Neuron (in vitro differentiated cells): ENCODE measurements at regions not wholly inside any gene's neighbourhood (a gene's known extent, or its start where the extent isn't known, plus 50 kb on each side); places are given as distances from the start of the nearest gene placed in this dataset.
"Not testable (repeated sequence)": the region's sequence is repeated elsewhere in the genome, so short reads cannot be mapped to it uniquely, and the experiment has no call there.

Source experiments
- H2AFZ ChIP-seq: one replicate; pipeline ENCODE4 v1.6.1; 2013; ENCODE audit warnings: low read depth, mild to moderate bottlenecking, inconsistent platforms, low read length, moderate library complexity
- H3K27me3 ChIP-seq: one replicate; pipeline ENCODE4 v1.6.1; 2013; ENCODE audit warnings: low read length; ENCODE audit not compliant: insufficient read depth
- H3K36me3 ChIP-seq: one replicate; pipeline ENCODE4 v1.6.1; 2013; ENCODE audit warnings: low read length; ENCODE audit not compliant: insufficient read depth
- H3K4me1 ChIP-seq: one replicate; pipeline ENCODE4 v1.6.1; 2013; ENCODE audit warnings: low read length; ENCODE audit not compliant: insufficient read depth
- H3K4me3 ChIP-seq: 2 replicates; pipeline ENCODE4 v1.5.1; 2013; ENCODE audit warnings: mild to moderate bottlenecking, low read length, moderate library complexity
- H3K9me3 ChIP-seq: one replicate; pipeline ENCODE4 v1.6.1; 2013; ENCODE audit warnings: low read length

DNA sequence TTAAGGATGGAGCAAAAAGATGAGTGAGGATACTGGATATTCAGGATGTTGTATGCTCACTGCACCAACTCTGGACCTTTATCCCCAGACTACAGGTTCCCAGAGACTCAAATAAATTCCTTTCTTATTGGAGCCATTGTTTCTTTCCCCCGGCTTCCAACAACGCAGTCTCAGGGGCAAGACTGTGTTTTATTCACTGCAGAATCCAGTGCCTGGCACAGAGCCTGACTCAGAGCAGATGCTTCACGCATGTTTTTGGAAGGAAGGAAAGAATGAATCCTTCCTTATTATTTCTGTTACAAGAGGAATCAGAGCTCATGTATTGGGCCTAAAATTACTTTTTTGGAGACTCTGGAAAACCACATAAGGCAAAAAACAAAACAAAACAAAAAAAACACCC is 96.0 kb upstream of the VGLL4 start:
- Histone ChIP-seq H3K27me3 (peaks cover 2% of the 10 kb centered on the region), H3K36me3 (no peaks in the 10 kb centered on the region), H3K4me1 (no peaks in the 10 kb centered on the region), H3K4me3 (no peak overlapping the region), H3K9me3 (no peaks in the 10 kb centered on the region), H2AFZ (no peak overlapping the region)

DNA sequence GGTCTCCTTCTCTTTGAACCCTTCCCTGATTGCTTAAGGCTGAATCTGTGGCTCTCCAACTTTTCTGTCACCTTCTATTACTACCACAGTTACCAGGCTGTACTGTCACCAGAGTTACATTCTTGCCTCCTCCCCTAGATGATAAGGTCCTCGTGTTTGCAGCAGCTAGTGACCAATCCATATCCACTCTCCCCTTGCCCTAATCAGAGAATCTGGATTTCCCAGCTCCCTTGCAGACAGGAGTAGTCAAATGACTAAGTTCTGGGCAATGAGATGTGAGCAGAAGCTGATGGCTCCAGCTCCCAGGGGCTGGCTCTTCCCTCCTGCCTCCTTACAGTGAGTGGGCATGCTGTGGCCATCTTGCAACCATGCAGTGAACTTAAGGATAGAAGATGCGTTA is 95.4 kb upstream of the VGLL4 start:
- Histone ChIP-seq H3K27me3 (peaks cover 2% of the 10 kb centered on the region), H3K36me3 (no peaks in the 10 kb centered on the region), H3K4me3 (no peak overlapping the region), H3K4me1 (no peaks in the 10 kb centered on the region), H3K9me3 (no peaks in the 10 kb centered on the region), H2AFZ (no peak overlapping the region)

DNA sequence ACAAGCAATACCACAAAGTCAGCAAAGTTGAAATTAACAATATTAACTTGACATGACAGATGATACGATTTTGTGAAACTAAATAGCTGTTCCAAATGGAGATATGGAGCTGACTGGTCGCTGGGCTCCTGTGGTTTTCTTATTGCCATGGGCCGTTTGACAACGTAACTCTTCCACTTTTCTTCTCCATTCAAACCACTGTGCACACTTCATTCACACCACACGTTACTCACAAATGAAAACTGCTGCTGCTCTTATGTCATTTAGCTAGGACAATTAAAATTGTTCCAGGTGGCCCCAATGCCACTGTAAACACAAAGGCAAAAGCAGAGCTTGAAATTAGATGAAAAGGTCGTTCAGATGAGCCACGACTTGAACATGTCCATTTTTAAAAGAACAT is 94.0 kb upstream of the VGLL4 start:
- no peaks in the 10 kb centered on the region for H3K27me3 ChIP-seq
- H3K4me3 ChIP-seq: no peak overlapping the region
- H2AFZ ChIP-seq: no peak overlapping the region
- H3K36me3 ChIP-seq: no peaks in the 10 kb centered on the region
- H3K9me3 ChIP-seq: no peaks in the 10 kb centered on the region
- no peaks in the 10 kb centered on the region for H3K4me1 ChIP-seq

DNA sequence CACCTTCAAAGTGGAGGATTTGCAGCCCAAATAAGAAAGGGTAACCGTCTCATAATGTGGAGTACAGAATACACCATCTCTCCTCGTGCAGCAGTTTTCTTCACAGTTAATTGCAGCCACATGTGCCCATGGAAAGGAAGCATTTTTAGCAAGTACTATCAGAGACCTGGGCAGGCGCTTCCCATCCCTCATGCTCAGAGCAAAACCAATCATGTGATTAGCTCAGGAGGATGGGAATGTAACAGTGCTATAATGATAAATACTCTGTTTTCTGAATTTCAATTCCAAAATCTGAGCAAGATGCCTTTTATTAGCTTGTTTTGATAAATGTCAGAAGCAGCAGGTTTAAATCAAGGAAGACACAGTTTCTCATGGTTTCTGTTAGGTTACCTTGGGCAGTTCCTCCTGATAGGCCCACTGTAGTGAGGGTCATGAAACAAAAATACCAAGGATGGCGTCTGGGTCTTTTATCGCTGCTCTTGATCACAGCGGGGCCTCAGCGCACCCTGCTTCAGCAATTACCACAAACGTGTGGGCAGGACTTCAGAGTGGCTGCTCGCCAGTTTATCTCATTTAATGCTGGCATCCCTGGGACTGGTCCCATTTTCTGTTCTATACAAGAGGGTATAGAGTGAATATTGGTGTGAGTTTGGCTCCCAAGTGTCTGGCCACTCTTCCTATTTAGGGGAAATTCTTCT is 92.6 kb upstream of the VGLL4 start:
- no peaks in the 10 kb centered on the region for H3K4me1 ChIP-seq
- no peaks in the 10 kb centered on the region for H3K36me3 ChIP-seq
- H3K9me3 ChIP-seq: no peaks in the 10 kb centered on the region
- no peak overlapping the region for H3K4me3 ChIP-seq
- H2AFZ ChIP-seq: no peak overlapping the region
- H3K27me3 ChIP-seq: no peaks in the 10 kb centered on the region

DNA sequence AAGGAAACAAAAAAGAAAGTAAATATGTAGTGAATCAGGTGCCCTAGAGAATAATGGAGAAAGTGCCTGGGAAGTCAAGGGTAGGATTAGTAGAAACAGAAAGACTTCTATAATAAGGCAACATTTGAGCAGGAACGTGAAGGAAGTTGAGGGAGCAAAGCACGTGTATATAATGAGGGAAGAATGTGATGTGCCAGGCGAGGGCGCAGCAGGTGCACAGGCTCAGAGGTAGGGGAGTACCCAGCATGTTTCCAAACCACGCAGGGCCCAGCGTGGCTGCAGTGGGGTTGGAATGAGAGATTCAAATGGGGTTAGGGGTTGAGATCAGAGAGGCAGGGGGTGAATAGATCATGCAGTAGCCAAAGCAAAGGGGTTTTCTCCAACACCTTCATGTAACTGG is 91.9 kb upstream of the VGLL4 start:
- Histone ChIP-seq H3K27me3 (no peaks in the 10 kb centered on the region), H3K4me1 (no peaks in the 10 kb centered on the region), H2AFZ (no peak overlapping the region), H3K36me3 (no peaks in the 10 kb centered on the region), H3K9me3 (no peaks in the 10 kb centered on the region), H3K4me3 (no peak overlapping the region)

DNA sequence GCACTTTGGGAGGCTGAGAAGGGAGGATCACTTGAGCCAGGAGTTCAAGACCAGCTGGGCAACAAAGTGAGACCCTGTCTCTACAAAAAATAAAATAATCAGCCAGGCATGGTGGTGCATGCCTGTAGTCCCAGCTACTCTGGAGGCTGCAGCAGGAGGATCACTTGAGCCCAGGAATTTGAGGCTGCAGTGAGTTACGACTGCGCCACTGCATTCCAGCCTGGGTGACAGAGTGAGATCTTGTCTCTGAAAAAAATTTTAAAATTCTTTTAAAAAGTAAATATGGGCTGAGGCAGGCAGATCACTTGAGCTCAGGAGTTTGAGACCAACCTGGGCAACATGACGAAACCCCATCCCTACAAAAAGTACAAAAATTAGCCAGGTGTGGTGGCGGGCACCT is 91.4 kb upstream of the VGLL4 start:
- H3K4me1 ChIP-seq, H3K36me3 ChIP-seq, H3K9me3 ChIP-seq, H3K27me3 ChIP-seq, H2AFZ ChIP-seq, H3K4me3 ChIP-seq: not testable (repeated sequence)

DNA sequence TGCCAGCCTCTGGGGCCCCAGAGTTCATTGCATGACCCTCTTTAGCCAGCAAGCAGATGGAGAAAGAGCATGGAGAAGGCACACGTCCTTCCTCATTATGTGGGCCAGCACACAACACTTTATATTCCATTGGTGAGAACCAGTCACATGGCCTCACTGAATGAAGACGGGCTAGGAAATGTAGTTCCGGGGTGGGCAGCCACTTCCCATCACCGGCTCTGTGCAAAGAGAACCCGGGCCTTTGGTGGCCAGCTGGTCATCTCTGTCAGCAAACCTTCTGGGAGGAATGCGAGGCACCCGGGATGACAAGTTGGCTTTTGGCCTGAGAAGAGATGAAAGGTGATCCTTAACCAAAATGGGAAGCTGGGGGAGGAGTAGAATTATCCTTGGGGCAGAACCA is 90.2 kb upstream of the VGLL4 start:
- H3K4me1 ChIP-seq: no peaks in the 10 kb centered on the region
- H3K27me3 ChIP-seq: no peaks in the 10 kb centered on the region
- no peaks in the 10 kb centered on the region for H3K36me3 ChIP-seq
- no peak overlapping the region for H3K4me3 ChIP-seq
- H2AFZ ChIP-seq: no peak overlapping the region
- H3K9me3 ChIP-seq: no peaks in the 10 kb centered on the region

DNA sequence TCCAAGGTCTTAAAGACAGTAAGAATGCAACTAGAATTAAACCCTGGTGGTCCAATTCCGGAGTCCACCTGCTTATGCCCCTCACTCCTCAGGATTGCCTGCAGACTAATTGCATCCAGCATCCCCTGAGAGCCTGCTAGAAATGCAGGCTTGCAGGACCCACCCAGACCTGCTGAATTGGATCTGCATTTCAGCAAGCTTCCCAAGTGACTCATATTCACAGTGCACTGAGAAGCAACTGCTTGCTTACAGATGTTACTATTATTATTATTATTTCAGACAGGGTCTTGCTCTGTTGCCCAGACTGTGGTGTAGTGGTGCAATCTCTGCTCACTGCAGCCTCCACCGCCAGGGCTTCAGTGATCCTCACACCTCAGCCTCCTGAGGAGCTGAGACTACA is 83.5 kb upstream of the VGLL4 start:
- Histone ChIP-seq H3K36me3 (no peaks in the 10 kb centered on the region), H3K9me3 (no peaks in the 10 kb centered on the region), H3K27me3 (peaks cover 10% of the 10 kb centered on the region), H3K4me3 (no peak overlapping the region), H2AFZ (no peak overlapping the region), H3K4me1 (no peaks in the 10 kb centered on the region)

DNA sequence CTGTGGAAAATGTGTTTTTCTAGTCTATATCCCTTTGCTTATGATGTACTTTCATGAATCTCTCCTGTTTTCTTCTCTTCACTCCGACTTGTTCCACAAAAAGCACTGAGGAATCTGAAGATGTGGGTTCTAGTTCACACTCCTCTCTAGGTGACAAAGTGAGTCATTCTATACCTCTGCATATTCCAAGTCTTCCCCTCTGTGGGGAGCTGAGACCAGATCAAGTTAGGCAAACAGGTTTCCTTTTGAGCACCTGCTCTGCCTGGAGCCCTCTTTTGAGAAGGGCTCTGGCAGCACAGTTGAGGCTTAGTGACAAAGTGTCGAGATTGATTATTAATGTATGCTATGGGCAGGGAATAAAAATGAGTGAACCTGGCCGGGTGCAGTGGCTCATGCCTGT is 82.4 kb upstream of the VGLL4 start:
- no peak overlapping the region for H2AFZ ChIP-seq
- no peaks in the 10 kb centered on the region for H3K9me3 ChIP-seq
- H3K36me3 ChIP-seq: no peaks in the 10 kb centered on the region
- H3K4me1 ChIP-seq: peaks cover 1% of the 10 kb centered on the region
- no peak overlapping the region for H3K4me3 ChIP-seq
- peaks cover 21% of the 10 kb centered on the region for H3K27me3 ChIP-seq

DNA sequence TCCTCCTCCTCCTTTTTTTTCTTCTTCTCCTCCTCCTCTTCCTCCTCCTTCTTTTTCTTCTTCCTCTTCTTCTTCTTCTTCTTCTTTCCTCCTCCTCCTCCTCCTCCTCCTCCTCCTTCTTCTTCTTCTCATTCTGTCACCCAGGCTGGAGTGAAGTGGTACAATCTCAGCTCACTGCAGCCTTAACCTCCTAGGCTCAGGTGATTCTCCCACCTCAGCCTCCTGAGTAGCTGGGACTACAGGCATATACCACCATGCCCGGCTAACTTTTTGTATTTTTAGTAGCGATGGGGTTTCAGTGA is 81.6 kb upstream of the VGLL4 start:
- H3K4me3 ChIP-seq, H2AFZ ChIP-seq, H3K36me3 ChIP-seq, H3K4me1 ChIP-seq, H3K9me3 ChIP-seq: not testable (repeated sequence)
- peaks cover 29% of the 10 kb centered on the region for H3K27me3 ChIP-seq

DNA sequence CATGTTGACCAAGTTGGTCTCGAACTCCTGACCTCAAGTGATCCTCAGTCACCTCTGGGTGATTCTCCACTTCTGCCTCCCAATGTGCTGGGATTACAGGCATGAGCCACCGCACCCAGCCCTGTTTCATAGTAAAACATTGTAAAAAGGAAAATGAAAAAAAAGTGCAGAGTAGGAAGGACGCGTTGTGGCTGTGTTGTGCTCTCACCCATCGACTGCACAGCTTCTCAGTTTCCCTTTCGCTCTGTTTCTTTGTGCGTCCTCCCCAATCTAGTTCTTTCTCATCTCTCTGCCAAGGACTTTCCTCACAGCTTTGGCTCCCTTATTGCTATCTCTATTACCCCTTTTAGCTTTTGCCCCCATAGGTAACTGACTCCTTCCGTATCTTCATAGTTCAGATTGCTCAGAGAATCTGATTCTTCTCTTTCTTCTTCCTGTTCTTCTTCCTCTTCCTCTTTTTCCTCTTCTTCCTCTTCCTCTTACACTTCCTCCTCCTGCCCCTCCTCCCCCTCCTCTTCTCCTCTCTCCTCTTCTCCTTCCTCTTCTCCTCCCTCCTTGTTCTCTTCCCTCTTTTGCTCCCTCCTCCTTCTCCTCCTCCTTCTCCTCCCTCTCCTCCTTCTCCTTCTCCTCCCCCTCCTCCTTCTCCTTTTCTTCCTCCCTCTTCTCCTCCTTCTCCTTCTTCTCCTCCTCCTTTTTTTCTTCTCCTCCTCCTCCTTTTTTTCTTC is 81.1 kb upstream of the VGLL4 start:
- H2AFZ ChIP-seq: no peak overlapping the region
- no peak overlapping the region for H3K4me3 ChIP-seq
- H3K4me1 ChIP-seq: peaks cover 10% of the 10 kb centered on the region
- H3K9me3 ChIP-seq: no peaks in the 10 kb centered on the region
- peaks cover 30% of the 10 kb centered on the region for H3K27me3 ChIP-seq
- H3K36me3 ChIP-seq: no peaks in the 10 kb centered on the region

DNA sequence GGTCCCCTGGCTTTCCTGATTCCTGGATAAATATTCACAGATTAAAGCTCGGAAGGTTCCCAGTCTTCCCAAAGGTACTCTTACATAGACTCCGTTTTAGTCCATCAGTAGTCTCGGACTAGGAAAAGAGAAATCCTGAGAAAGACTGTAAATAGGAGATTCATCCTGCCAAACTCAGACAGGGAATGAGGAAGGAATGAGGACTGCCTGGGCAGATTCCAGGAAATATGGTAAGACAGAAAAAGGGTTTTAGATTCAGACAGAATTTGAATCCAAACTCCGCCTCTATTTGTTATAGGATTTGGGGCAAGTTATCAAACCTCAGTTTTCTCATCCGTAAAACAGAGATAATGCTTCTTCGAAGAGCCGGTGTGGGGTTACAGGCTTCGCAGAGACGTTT is 77.8 kb upstream of the VGLL4 start:
- no peak overlapping the region for H2AFZ ChIP-seq
- H3K9me3 ChIP-seq: no peaks in the 10 kb centered on the region
- peaks cover 12% of the 10 kb centered on the region for H3K4me1 ChIP-seq
- H3K27me3 ChIP-seq: peaks cover 29% of the 10 kb centered on the region
- H3K36me3 ChIP-seq: no peaks in the 10 kb centered on the region
- H3K4me3 ChIP-seq: no peak overlapping the region

DNA sequence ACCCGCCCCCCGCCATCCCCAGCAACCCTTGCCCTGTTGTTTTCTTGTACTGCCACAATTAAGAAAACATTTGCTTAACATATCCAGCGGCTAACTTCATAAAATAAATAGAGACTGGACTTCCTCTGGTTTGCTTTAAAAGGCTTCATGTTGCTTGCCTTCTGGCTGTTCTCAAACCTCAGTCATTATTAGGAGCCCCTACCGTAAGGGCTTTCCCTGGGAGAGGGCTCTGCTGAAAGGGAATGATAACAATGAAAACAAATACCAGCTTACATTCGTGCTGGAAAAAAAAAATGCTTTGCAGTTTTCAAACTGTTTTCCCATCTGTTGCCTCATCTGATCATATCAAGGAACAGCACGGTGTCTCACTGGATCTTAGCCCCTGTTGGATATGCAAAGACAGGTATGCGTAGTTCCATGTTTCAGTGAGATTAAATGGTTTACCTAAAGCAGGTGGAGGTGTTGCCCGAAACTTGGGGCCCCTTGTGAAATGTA is 77.2 kb upstream of the VGLL4 start:
- peak overlapping the region; percentile 81 for H3K4me3 ChIP-seq
- peaks cover 24% of the 10 kb centered on the region for H3K27me3 ChIP-seq
- peak overlapping the region; percentile 94 for H2AFZ ChIP-seq
- H3K9me3 ChIP-seq: no peaks in the 10 kb centered on the region
- H3K36me3 ChIP-seq: no peaks in the 10 kb centered on the region
- H3K4me1 ChIP-seq: peaks cover 12% of the 10 kb centered on the region
